CD4-positive, alpha-beta T cell (primary cell): ENCODE measurements at regions not wholly inside any gene's neighbourhood (a gene's known extent, or its start where the extent isn't known, plus 50 kb on each side); places are given as distances from the start of the nearest gene placed in this dataset.

ENCODE experiments used
- ATAC-seq: fragments of 200-7000 bp; cut with Tn5 transposase; one replicate; pipeline ENCODE4 v1.10.0; 2022; ENCODE audit warnings: mild to moderate bottlenecking; ENCODE audit not compliant: poor library complexity
- CTCF ChIA-PET: fragments of 350-600 bp; sonication (Branson Sonifier 250); formaldehyde crosslinking; loops from one replicate; lab custom pipeline; 2021; ENCODE audit warnings: antibody characterized with exemption, inconsistent platforms; lab: Charles Lee
- POLR2A ChIA-PET: fragments of 350-600 bp; sonication (Branson Sonifier 250); formaldehyde crosslinking; loops from one replicate; lab custom pipeline; 2021; ENCODE audit warnings: antibody characterized with exemption, inconsistent platforms; lab: Charles Lee
- DNase-seq, 14 experiments: peaks; one replicate each; pipeline ENCODE4 v3.0.0-alpha.2; 2013 to 2020; ENCODE audit warnings: mixed read lengths in 2 of 14
- H3K27ac ChIP-seq, 2 donors: one replicate each; pipeline versions ENCODE4 v1.5.1 to v1.7.0; 2013; ENCODE audit warnings: low read length in 2 of 2, low read depth in 1 of 2, mild to moderate bottlenecking in 1 of 2
- H3K27me3 ChIP-seq, 2 experiments: 1 replicate in 1 of 2; 2 replicates in 1 of 2; pipeline versions ENCODE4 v1.6.1 to v1.7.0; 2013; ENCODE audit warnings: low read length in 2 of 2, control low read depth in 1 of 2, mild to moderate bottlenecking in 1 of 2, moderate library complexity in 1 of 2; ENCODE audit not compliant: insufficient read depth in 2 of 2, control insufficient read depth in 1 of 2
- H3K36me3 ChIP-seq: one replicate; pipeline ENCODE4 v1.6.1; 2013; ENCODE audit warnings: low read length, control low read depth; ENCODE audit not compliant: insufficient read depth
- H3K4me1 ChIP-seq: one replicate; pipeline ENCODE4 v1.6.1; 2013; ENCODE audit warnings: low read length, control low read depth; ENCODE audit not compliant: insufficient read depth
- H3K4me3 ChIP-seq: one replicate; pipeline ENCODE4 v1.5.1; 2013; ENCODE audit warnings: mild to moderate bottlenecking, low read length, moderate library complexity
- H3K9me3 ChIP-seq, 2 experiments: 1 replicate in 1 of 2; 2 replicates in 1 of 2; pipeline versions ENCODE4 v1.6.1 to v1.7.0; 2013; ENCODE audit warnings: low read length in 2 of 2, mild to moderate bottlenecking in 2 of 2, control low read depth in 1 of 2, moderate library complexity in 1 of 2; ENCODE audit not compliant: control insufficient read depth in 1 of 2, insufficient read depth in 1 of 2
- H3K27ac Mint-ChIP-seq: one replicate; pipeline ENCODE4 v1.8.0; 2020; ENCODE audit warnings: mixed read lengths
- H3K27me3 Mint-ChIP-seq: one replicate; pipeline ENCODE4 v1.8.0; 2021; ENCODE audit warnings: mixed read lengths
- H3K36me3 Mint-ChIP-seq: one replicate; pipeline ENCODE4 v1.8.0; 2021; ENCODE audit warnings: low read depth, mixed read lengths
- H3K4me1 Mint-ChIP-seq: one replicate; pipeline ENCODE4 v1.8.0; 2021; ENCODE audit warnings: low read depth, mixed read lengths
- H3K4me3 Mint-ChIP-seq: one replicate; pipeline ENCODE4 v1.8.0; 2020; ENCODE audit warnings: mild to moderate bottlenecking, mixed read lengths
- H3K9me3 Mint-ChIP-seq: one replicate; pipeline ENCODE4 v1.8.0; 2020; ENCODE audit warnings: mixed read lengths
- intact Hi-C, 2 experiments: fragments of 100-400 bp; cut with DNase I in 1 of 2; cut with micrococcal nuclease in 1 of 2; formaldehyde crosslinking; loops; one replicate each; pipeline versions ENCODE4 v1.15.1 to v1.9.0; 2023 to 2025; cut with DNase I, micrococcal nuclease
- TF ChIP-seq, protein P1 (sequence below): fragments of 200-600 bp; IDR thresholded peaks from one replicate; pipeline ENCODE4 v1.8.0; 2022; ENCODE audit warnings: antibody characterized with exemption, mild to moderate bottlenecking

DNA sequence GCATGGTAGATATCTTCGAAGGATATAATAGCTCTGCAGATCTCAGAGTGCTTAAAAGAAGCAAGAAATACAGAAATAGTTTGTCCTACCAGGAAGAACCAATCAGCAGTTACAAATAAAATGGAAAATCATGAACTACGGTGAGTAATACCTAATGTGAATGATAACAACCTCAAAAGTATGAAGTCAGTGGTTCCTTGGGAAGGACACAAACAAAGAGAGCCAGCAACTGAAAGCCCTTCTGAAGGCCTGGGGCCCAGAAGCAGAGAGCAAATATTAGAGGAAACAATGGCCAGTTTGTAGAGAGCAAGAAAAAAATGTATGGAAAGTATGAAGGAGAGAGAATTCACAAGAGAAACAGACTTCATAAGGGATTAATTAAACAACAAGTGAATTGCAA, 226.8 kb upstream of the CHST9 start:
- no peak for ATAC-seq
- DNase-seq: no peak
- no peaks in the 10 kb centered on the region for H3K36me3 ChIP-seq
- no peaks in the 10 kb centered on the region for H3K27me3 ChIP-seq
- no peaks in the 10 kb centered on the region for H3K9me3 Mint-ChIP-seq
- TF ChIP-seq, protein P1, sequence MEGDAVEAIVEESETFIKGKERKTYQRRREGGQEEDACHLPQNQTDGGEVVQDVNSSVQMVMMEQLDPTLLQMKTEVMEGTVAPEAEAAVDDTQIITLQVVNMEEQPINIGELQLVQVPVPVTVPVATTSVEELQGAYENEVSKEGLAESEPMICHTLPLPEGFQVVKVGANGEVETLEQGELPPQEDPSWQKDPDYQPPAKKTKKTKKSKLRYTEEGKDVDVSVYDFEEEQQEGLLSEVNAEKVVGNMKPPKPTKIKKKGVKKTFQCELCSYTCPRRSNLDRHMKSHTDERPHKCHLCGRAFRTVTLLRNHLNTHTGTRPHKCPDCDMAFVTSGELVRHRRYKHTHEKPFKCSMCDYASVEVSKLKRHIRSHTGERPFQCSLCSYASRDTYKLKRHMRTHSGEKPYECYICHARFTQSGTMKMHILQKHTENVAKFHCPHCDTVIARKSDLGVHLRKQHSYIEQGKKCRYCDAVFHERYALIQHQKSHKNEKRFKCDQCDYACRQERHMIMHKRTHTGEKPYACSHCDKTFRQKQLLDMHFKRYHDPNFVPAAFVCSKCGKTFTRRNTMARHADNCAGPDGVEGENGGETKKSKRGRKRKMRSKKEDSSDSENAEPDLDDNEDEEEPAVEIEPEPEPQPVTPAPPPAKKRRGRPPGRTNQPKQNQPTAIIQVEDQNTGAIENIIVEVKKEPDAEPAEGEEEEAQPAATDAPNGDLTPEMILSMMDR: no peak
- H3K27ac ChIP-seq: no peak overlapping the region
- H3K4me1 Mint-ChIP-seq: no peaks in the 10 kb centered on the region
- no peaks in the 10 kb centered on the region for H3K27me3 Mint-ChIP-seq
- no peak overlapping the region for H3K4me3 Mint-ChIP-seq
- ChIA-PET CTCF (no interaction called here), POLR2A (no interaction called here)
- H3K9me3 ChIP-seq: no peaks in the 10 kb centered on the region
- H3K4me3 ChIP-seq: no peak overlapping the region
- intact Hi-C loops: no loop called here
- no peak overlapping the region for H3K27ac Mint-ChIP-seq
- no peaks in the 10 kb centered on the region for H3K4me1 ChIP-seq
- H3K36me3 Mint-ChIP-seq: no peaks in the 10 kb centered on the region

GRCh38 chr18:27411013-27411412, 225.9 kb upstream of the CHST9 start:
- no peaks in the 10 kb centered on the region for H3K4me1 Mint-ChIP-seq
- ATAC-seq: no peak
- intact Hi-C loops: no loop called here
- TF ChIP-seq, protein P1: no peak
- no peak for DNase-seq
- Histone ChIP-seq H3K9me3 (no peaks in the 10 kb centered on the region), H3K27ac (no peak overlapping the region), H3K36me3 (no peaks in the 10 kb centered on the region), H3K4me3 (no peak overlapping the region), H3K27me3 (no peaks in the 10 kb centered on the region), H3K4me1 (no peaks in the 10 kb centered on the region)
- no peaks in the 10 kb centered on the region for H3K27me3 Mint-ChIP-seq
- no peak overlapping the region for H3K27ac Mint-ChIP-seq
- POLR2A ChIA-PET: no interaction called here
- H3K9me3 Mint-ChIP-seq: no peaks in the 10 kb centered on the region
- CTCF ChIA-PET: no interaction called here
- no peak overlapping the region for H3K4me3 Mint-ChIP-seq
- no peaks in the 10 kb centered on the region for H3K36me3 Mint-ChIP-seq

GRCh38 chr18:27404855-27405254, 219.7 kb upstream of the CHST9 start:
- no peaks in the 10 kb centered on the region for H3K36me3 Mint-ChIP-seq
- peaks cover 4% of the 10 kb centered on the region for H3K9me3 Mint-ChIP-seq
- intact Hi-C loops: no loop called here
- Histone ChIP-seq H3K27ac (no peak overlapping the region), H3K27me3 (no peaks in the 10 kb centered on the region), H3K4me3 (no peak overlapping the region), H3K9me3 (peaks cover 0 to 3% of the 10 kb centered on the region in 2 experiments), H3K36me3 (no peaks in the 10 kb centered on the region), H3K4me1 (no peaks in the 10 kb centered on the region)
- H3K27ac Mint-ChIP-seq: no peak overlapping the region
- ATAC-seq (no peak), DNase-seq (no peak)
- POLR2A ChIA-PET: no interaction called here
- TF ChIP-seq, protein P1: no peak
- CTCF ChIA-PET: no interaction called here
- no peaks in the 10 kb centered on the region for H3K27me3 Mint-ChIP-seq
- no peaks in the 10 kb centered on the region for H3K4me1 Mint-ChIP-seq
- H3K4me3 Mint-ChIP-seq: no peak overlapping the region
